ENCODE measurements at regions not wholly inside any gene's neighbourhood (a gene's known extent, or its start where the extent isn't known, plus 50 kb on each side); places are given as distances from the start of the nearest gene placed in this dataset.
"Not testable (repeated sequence)": the region's sequence is repeated elsewhere in the genome, so short reads cannot be mapped to it uniquely, and the experiment has no call there.

GRCh38 chr13:65595916-65596315 lies 1634.2 kb downstream of the PCDH9 start:
- in situ Hi-C loops (cut with MboI; ENCODE audit: low pct_unique_long_range_greater_than_20kb, low sequenced_read_pairs), result no loop called here
- DNase-seq, result no peak

DNA sequence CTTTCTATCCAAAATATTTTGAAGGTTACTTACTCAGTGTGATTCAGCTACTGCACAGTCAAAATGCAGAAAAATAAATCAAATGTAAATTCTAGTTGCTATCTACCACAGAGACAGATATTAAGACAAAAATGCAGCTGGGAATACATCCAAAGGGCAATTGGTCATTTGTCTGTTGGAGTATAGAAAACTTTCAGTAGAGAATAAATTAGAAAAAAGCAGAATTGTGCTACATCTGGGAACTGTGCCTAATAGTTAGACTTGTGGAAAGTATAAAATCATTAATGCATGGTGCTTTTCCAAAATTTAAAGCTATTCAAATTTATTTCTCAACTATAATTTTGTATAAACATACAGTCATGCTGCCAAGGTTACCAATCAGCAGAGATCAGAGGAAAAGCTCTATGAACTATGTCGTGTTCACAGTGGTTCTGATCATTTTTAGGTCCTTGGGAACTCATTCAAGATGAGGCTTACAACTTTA lies 1635.8 kb downstream of the PCDH9 start:
- in situ Hi-C loops (cut with MboI; ENCODE audit: low pct_unique_long_range_greater_than_20kb, low sequenced_read_pairs), result no loop called here
- DNase-seq, result no peak

DNA sequence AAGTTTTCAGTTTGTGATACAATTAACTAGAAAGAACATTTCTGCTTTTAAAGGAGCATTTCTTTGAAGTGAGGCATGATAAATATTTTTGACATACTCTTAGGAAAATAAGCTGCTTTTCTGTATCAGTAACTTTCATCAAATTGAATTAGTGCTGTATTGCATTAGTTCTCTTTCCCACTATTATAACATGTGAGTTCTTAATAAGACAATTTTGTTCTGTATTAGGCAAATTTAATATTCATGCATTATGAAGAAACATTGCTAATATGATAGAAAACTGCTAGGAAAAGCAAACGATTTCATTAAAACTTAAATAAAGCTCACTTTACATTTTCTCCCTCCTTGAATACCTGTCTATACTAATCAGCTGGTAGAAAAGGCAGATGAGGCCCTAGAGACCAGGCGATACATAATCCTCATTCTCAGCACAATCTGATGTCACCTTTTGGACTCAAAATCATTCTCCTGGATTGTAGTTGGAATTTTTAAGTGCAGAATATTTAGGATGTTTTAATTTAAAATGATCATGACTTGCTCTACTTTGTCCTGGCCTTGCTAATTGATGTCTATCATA lies 1636.8 kb downstream of the PCDH9 start:
- in situ Hi-C loops (cut with MboI; ENCODE audit: low pct_unique_long_range_greater_than_20kb, low sequenced_read_pairs), result no loop called here

DNA sequence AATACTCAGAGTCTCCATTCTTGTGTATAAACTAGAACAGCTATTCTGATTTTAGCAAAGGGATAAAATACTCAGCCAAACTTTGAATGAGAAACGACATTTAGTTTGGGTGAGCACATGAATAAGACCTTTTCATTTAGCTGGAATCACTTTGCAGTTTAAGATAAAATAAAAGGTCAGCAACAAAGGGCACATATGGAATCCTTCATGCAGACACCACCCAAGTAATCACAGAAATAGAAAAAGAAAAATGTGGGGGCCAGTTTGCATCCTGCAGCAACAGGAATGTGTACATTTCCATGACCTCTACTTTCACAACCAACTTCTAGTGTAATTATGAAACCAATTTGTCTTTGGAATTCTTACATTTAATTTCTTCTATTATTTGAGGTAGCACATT lies 1637.4 kb downstream of the PCDH9 start:
- no peak for DNase-seq
- in situ Hi-C loops (cut with MboI; ENCODE audit: low pct_unique_long_range_greater_than_20kb, low sequenced_read_pairs), result no loop called here

More for the DNA sequence above, 1636.8 kb downstream of the PCDH9 start:
- DNase-seq, result no peak

DNA sequence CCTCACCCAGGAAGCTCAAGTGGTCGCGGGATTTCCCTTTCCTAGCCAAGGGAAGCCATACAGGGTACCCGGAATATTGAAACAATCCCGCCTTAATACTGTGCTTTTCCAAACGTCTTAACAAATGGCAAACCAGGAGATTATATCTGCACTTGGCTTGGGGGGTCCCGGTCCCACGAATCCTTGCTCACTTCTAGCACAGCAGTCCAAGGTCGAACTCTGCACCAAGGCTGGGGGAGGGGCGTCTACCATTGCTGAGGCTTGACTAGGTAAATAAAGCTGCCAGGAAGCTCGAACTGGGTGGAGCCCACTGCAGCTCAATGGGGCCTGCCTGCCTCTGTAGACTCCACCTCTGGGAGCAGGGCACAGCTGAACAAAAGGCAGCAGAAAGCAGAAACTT lies 1644.8 kb downstream of the PCDH9 start:
- DNase-seq, result no peak
- in situ Hi-C loops (cut with MboI; ENCODE audit: low pct_unique_long_range_greater_than_20kb, low sequenced_read_pairs), result no loop called here

GRCh38 chr13:65584126-65584525 lies 1646.0 kb downstream of the PCDH9 start:
- in situ Hi-C loops (cut with MboI; ENCODE audit: low pct_unique_long_range_greater_than_20kb, low sequenced_read_pairs), result no loop called here
- DNase-seq, result no peak

DNA sequence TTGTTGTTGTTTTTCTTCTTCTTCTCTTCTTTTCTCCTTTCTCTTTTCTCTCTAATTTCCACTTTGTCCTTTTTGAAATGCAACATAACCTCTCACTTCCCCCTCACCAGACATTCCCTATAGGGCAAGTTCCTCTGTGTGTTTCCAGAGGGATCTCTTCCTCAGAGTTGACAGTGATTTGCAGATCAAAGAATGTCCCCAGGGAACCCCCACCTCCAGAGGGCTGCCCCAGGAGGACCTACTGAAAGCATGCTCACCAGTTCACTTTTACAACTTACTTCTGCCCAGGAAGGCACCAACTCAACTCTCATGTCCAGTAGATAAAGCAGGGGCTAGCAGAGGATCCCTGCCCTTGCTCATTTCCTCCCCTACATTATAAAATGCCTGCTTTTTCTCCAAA lies 1648.0 kb downstream of the PCDH9 start:
- in situ Hi-C loops (cut with MboI; ENCODE audit: low pct_unique_long_range_greater_than_20kb, low sequenced_read_pairs), result no loop called here
- no peak for DNase-seq

- DNase-seq; in situ Hi-C loops (cut with MboI; ENCODE audit: low pct_unique_long_range_greater_than_20kb, low sequenced_read_pairs): not testable (repeated sequence)
Observed at GRCh38 chr13:65564561-65564960, 1665.6 kb downstream of the PCDH9 start.

- DNase-seq, result no peak
- in situ Hi-C loops (cut with MboI; ENCODE audit: low pct_unique_long_range_greater_than_20kb, low sequenced_read_pairs), result no loop called here
Observed at GRCh38 chr13:65562305-65562704, 1667.8 kb downstream of the PCDH9 start.

GRCh38 chr13:65560936-65561335 lies 1669.2 kb downstream of the PCDH9 start:
- no peak for DNase-seq
- in situ Hi-C loops (cut with MboI; ENCODE audit: low pct_unique_long_range_greater_than_20kb, low sequenced_read_pairs), result no loop called here

- DNase-seq, result no peak
- in situ Hi-C loops (cut with MboI; ENCODE audit: low pct_unique_long_range_greater_than_20kb, low sequenced_read_pairs), result no loop called here
Observed at GRCh38 chr13:65555962-65556361, 1674.2 kb downstream of the PCDH9 start.

- DNase-seq, result no peak
- in situ Hi-C loops (cut with MboI; ENCODE audit: low pct_unique_long_range_greater_than_20kb, low sequenced_read_pairs), result no loop called here
Observed at GRCh38 chr13:65553096-65553727, 1676.9 kb downstream of the PCDH9 start.

DNA sequence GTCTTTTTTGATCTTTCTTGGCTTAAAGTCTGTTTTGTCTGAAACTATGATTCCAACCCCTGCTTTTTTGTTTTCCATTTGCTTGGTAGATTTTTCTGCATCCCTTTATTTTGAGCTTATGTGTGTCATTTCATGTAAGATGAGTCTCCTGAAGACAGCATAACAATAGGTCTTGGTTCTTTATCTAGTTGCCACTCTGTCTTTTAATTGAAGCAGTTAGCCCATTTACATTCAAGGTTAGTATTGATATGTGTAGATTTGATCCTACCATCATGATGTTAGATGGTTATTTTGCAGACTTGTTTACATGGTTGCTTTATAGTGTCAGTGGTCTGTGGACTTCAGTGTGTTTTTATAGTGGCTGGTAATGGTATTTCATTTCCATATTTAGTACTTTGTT lies 1678.9 kb downstream of the PCDH9 start:
- no peak for DNase-seq
- in situ Hi-C loops (cut with MboI; ENCODE audit: low pct_unique_long_range_greater_than_20kb, low sequenced_read_pairs), result no loop called here

- in situ Hi-C loops (cut with MboI; ENCODE audit: low pct_unique_long_range_greater_than_20kb, low sequenced_read_pairs), result no loop called here
- no peak for DNase-seq
Observed at GRCh38 chr13:65540175-65540574, 1690.0 kb downstream of the PCDH9 start.

- in situ Hi-C loops (cut with MboI; ENCODE audit: low pct_unique_long_range_greater_than_20kb, low sequenced_read_pairs), result no loop called here
- DNase-seq, result no peak
Observed at GRCh38 chr13:65535370-65535769, 1694.8 kb downstream of the PCDH9 start.

DNA sequence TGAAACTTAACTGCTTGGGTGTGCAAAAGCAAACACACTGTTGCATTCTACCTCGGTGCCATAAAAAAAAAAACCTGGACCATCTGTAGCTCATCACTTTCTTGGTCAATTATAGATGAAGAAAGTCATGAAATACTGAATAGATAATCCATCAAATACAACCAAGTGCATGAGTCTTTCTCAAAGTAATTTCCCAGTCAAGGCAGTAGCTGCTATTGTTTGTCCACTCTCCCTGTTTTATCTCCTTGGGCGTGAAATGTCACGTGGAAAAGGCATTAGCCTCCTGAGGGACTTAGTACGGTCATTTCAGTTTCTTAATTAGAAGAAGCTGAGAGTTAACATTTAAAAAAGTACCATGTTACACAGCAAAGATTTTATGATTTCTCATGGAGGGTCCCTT lies 1697.9 kb downstream of the PCDH9 start:
- DNase-seq, result no peak
- in situ Hi-C loops (cut with MboI; ENCODE audit: low pct_unique_long_range_greater_than_20kb, low sequenced_read_pairs), result no loop called here

DNA sequence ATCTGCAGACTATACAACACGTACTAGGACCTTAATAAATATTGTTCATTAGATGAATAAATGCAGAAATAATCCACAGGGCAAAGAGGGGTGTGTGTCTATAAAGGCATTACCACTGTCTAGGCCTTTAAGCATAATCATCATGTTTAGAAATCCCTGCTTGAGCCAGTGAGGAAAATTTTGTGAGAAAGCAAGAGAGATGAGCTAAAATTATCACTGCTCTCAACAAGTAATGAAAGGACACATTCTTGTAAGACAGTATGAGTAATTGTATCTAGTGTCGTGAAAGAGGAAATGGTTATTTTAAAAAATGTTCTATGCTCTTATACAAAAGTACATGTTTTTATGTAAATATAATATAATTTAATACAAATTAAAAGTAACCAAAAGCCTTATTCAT lies 1699.4 kb downstream of the PCDH9 start:
- in situ Hi-C loops (cut with MboI; ENCODE audit: low pct_unique_long_range_greater_than_20kb, low sequenced_read_pairs), result no loop called here
- DNase-seq, result no peak

DNA sequence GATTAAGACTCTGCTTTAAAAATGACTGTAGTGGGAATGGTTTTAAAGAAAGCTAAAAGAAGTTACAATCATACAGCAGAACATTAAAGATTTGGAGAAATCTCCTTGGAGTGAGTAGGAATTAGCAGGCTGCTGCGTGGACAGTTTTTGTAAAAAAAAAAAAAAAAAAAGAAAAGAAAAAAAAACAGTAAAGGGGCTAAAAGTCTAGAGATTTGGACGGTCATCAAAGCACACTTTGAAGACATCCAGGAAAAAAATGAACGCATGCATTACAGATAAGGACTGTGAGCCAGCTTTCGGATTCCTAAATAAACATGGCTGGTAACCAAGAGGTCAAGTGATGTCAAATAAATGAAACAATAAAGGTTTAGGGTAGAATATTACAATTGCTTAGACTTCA lies 1700.6 kb downstream of the PCDH9 start:
- in situ Hi-C loops (cut with MboI; ENCODE audit: low pct_unique_long_range_greater_than_20kb, low sequenced_read_pairs), result no loop called here
- no peak for DNase-seq

DNA sequence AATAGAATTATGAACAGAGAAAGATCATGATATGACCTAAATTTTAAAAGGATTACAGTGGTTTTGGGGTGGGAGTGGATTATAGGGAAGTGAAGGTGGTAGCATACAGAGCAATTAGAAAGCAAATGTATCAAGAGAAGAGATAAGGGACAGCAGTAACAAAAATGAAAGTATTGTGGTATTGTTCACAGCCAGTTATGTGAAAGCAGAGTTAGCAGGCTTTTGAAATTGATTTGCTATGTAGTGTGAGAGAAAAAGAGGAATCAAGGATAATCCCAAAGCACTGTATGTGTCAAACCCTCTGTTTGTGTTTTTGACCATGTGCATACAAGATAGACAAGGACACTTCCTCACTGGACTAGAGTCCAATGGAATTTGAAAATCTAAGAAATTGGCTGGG lies 1721.4 kb downstream of the PCDH9 start:
- in situ Hi-C loops (cut with MboI; ENCODE audit: low pct_unique_long_range_greater_than_20kb, low sequenced_read_pairs), result no loop called here
- no peak for DNase-seq

DNA sequence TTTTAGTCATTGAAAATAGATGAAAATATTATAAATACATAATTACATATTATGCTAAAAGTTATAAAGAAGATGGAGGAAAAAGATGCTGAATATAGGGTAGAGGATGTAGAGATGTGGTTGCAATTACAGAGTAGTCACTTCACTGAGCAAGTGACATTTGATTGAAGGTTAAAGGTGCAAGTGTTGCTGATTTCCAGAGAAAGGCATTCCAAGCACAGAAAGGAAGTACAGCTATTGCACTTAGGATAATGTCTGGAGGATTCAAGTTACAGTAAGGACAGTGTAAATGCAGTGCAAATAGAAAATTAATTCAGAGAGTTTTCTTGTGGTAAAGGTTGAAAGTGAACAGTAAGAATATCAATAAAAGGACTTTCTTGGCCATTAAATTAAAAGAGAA lies 1721.8 kb downstream of the PCDH9 start:
- no peak for DNase-seq

DNA sequence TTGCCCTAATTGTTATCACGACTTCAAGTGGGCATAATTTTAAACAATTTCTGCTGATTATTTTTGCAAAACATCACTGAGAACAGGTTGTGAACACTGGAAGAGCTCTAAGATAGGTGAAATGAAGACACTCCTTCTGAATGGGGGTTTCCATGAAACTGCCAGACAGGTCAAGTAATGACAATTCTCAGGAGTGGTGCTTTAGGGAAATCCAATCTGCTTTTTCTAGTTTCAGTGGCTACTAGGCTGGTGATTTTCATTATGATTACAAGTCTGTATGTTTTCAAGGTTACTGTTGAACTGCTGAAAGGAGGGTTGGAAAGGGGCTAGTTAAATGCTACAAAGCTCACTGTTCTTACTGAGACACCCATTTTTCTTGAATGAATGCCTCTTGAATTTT lies 1724.2 kb downstream of the PCDH9 start:
- in situ Hi-C loops (cut with MboI; ENCODE audit: low pct_unique_long_range_greater_than_20kb, low sequenced_read_pairs), result no loop called here
- no peak for DNase-seq

More for the DNA sequence above, 1721.8 kb downstream of the PCDH9 start:
- in situ Hi-C loops (cut with MboI; ENCODE audit: low pct_unique_long_range_greater_than_20kb, low sequenced_read_pairs), result no loop called here

All from KBM-7 (cell line).